ENCODE measurements at regions not wholly inside any gene's neighbourhood (a gene's known extent, or its start where the extent isn't known, plus 50 kb on each side); places are given as distances from the start of the nearest gene placed in this dataset.

DNA sequence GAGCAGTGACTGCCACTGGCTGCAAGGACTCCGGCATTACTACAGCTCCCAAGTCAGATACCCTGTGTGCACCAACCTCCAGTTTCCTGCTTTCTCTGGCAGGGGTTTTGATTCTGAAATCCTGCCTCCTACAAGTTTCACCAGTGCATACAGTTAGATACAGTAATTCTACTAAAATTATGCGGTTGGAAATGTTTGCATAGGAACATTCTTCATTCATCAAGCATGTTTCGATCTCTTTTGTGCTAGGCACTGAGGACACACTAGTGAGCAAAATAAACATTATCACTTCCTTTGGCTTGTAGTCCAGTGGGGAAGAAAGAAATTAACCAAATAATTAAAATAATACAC, 152.2 kb downstream of the TMEM167A start:
- H3K36me3 ChIP-seq (ENCODE audit: control insufficient read depth in 1 of 2, insufficient read depth in 2 of 2, low read length in 2 of 2), result no peaks in the 10 kb centered on the region
- H3K14ac ChIP-seq (ENCODE audit: low read length), result no peak overlapping the region
- WGBS (ENCODE audit: extremely low coverage, insufficient coverage, insufficient read length), result no CpG with 5 or more reads among the region's 3 CpGs
- no peak overlapping the region for H4K12ac ChIP-seq (ENCODE audit: low read depth, low read length)
- H3K79me2 ChIP-seq (ENCODE audit: control insufficient read depth, insufficient read depth, low read length, poor library complexity), result no peaks in the 10 kb centered on the region
- no peak overlapping the region for H3K27ac ChIP-seq (ENCODE audit: low read depth, low read length)
- H3K4me1 ChIP-seq (ENCODE audit: control insufficient read depth in 1 of 2, insufficient read depth in 2 of 2, low read length in 2 of 2), result no peaks in the 10 kb centered on the region
- DNase-seq, result no peak
- H2AFZ ChIP-seq (ENCODE audit: insufficient read depth, low read length, poor library complexity), result no peak overlapping the region
- no peak overlapping the region for H2BK5ac ChIP-seq (ENCODE audit: low read depth, low read length, poor library complexity)
- H3K4me2 ChIP-seq (ENCODE audit: low read length), result no peak overlapping the region
- H2AK5ac ChIP-seq (ENCODE audit: low read length), result no peak overlapping the region
- H3K4me3 ChIP-seq (ENCODE audit: low read depth, low read length), result no peak overlapping the region
- H2BK120ac ChIP-seq (ENCODE audit: insufficient read depth, low read length, poor library complexity), result no peak overlapping the region
- H4K91ac ChIP-seq (ENCODE audit: low read depth, low read length), result no peak overlapping the region
- no peaks in the 10 kb centered on the region for H3K27me3 ChIP-seq (ENCODE audit: insufficient read depth, low read length)
- no peak overlapping the region for H4K8ac ChIP-seq (ENCODE audit: low read depth, low read length)
- H3K9me3 ChIP-seq (ENCODE audit: insufficient read depth, low read depth, low read length), result no peaks in the 10 kb centered on the region
- H3K4ac ChIP-seq (ENCODE audit: low read depth, low read length), result no peak overlapping the region
- no peak overlapping the region for H3K9ac ChIP-seq (ENCODE audit: low read length)
- no peak overlapping the region for H3K23ac ChIP-seq (ENCODE audit: low read length)
- no peaks in the 10 kb centered on the region for H3K79me1 ChIP-seq (ENCODE audit: low read length)
- H2BK12ac ChIP-seq (ENCODE audit: low read length), result no peak overlapping the region
- H3K18ac ChIP-seq (ENCODE audit: low read length), result no peak overlapping the region

DNA sequence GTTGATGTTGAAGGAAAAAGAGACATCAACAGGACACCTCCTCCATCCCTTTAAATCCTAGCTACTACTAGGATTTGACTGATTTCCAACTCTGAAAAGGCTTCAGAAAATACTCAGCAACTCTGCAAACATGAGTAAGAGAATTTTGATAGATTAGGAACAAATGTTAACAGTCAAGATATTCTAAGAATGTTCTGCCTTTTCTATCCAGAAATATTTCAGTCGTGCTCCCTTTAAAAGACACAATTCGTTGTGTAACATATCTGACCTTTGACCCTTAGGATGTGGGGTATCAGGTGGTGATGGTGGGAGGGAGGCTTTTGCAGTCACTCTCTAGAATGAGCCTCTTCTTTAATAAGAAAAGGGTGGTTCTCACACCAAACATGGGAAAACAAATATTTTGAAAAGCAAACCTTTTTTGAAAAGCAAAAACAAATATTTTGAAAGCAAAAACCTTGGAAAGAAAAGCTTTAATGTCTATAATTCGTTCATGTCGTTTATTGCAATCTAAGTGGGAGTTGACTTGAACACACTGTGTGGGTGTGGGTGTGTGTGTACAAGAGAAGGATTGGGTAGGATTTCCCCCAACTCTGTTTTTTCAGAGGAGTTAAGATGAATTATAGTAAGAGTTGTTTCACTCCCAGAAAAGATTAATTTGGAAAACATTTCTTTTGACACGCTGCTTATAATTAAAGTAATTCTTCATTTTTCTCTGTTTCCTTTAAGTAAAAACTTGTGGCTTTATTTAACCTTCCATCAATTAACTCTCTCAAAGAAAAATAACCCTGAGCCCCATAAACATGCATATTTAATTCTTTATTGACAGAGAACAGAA, 152.8 kb downstream of the TMEM167A start:
- H3K27ac ChIP-seq (ENCODE audit: low read depth, low read length), result no peak overlapping the region
- H3K4me3 ChIP-seq (ENCODE audit: low read depth, low read length), result no peak overlapping the region
- no peak overlapping the region for H2BK12ac ChIP-seq (ENCODE audit: low read length)
- no peaks in the 10 kb centered on the region for H3K27me3 ChIP-seq (ENCODE audit: insufficient read depth, low read length)
- H2BK5ac ChIP-seq (ENCODE audit: low read depth, low read length, poor library complexity), result no peak overlapping the region
- no peak overlapping the region for H3K14ac ChIP-seq (ENCODE audit: low read length)
- H4K8ac ChIP-seq (ENCODE audit: low read depth, low read length), result no peak overlapping the region
- no peak overlapping the region for H3K9ac ChIP-seq (ENCODE audit: low read length)
- H3K4me1 ChIP-seq (ENCODE audit: control insufficient read depth in 1 of 2, insufficient read depth in 2 of 2, low read length in 2 of 2), result no peaks in the 10 kb centered on the region
- H3K18ac ChIP-seq (ENCODE audit: low read length), result no peak overlapping the region
- DNase-seq, result no peak
- no peak overlapping the region for H4K12ac ChIP-seq (ENCODE audit: low read depth, low read length)
- no peak overlapping the region for H3K4me2 ChIP-seq (ENCODE audit: low read length)
- H3K79me2 ChIP-seq (ENCODE audit: control insufficient read depth, insufficient read depth, low read length, poor library complexity), result no peaks in the 10 kb centered on the region
- no peaks in the 10 kb centered on the region for H3K9me3 ChIP-seq (ENCODE audit: insufficient read depth, low read depth, low read length)
- H2AFZ ChIP-seq (ENCODE audit: insufficient read depth, low read length, poor library complexity), result no peak overlapping the region
- WGBS (ENCODE audit: extremely low coverage, insufficient coverage, insufficient read length), result no CpG with 5 or more reads among the region's 5 CpGs
- no peak overlapping the region for H2AK5ac ChIP-seq (ENCODE audit: low read length)
- no peak overlapping the region for H4K91ac ChIP-seq (ENCODE audit: low read depth, low read length)
- H3K4ac ChIP-seq (ENCODE audit: low read depth, low read length), result no peak overlapping the region
- H2BK120ac ChIP-seq (ENCODE audit: insufficient read depth, low read length, poor library complexity), result no peak overlapping the region
- no peaks in the 10 kb centered on the region for H3K36me3 ChIP-seq (ENCODE audit: control insufficient read depth in 1 of 2, insufficient read depth in 2 of 2, low read length in 2 of 2)
- H3K23ac ChIP-seq (ENCODE audit: low read length), result no peak overlapping the region
- no peaks in the 10 kb centered on the region for H3K79me1 ChIP-seq (ENCODE audit: low read length)

DNA sequence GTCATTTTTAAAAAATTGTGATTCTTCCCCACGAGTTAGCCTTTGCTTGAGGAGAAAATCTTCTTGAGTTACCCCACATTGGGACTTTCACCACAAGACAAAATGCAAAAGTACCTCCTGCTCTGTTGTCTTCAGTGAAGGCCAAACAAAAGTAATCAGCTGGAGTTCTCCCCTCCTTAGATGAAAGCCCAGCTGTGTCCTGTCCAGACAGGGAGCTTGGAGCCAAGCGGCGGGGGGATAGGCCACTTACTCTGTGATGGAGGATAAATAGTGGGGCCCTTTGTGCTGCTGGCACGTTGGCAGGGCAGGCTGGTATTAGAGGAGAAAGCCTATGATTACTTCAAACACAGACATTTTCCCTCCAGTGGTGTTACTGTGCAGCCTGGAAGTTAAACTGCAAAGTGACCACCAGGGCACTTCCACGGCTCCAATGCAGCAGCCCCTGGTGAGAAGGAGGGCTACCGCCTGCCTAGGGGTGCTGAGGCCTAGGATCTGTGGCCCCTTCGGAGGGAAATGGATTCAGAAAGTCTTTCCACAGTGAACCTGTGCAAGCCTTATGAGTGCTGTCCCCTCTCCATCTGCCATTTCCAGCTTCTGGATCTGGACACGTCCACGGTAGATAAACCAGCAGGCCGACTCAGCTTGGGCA, 155.0 kb downstream of the TMEM167A start:
- Histone ChIP-seq H2AFZ (ENCODE audit: insufficient read depth, low read length, poor library complexity) (no peak overlapping the region), H4K91ac (ENCODE audit: low read depth, low read length) (no peak overlapping the region), H3K4me3 (ENCODE audit: low read depth, low read length) (no peak overlapping the region), H3K79me1 (ENCODE audit: low read length) (no peaks in the 10 kb centered on the region), H2BK120ac (ENCODE audit: insufficient read depth, low read length, poor library complexity) (no peak overlapping the region), H2BK5ac (ENCODE audit: low read depth, low read length, poor library complexity) (no peak overlapping the region), H3K79me2 (ENCODE audit: control insufficient read depth, insufficient read depth, low read length, poor library complexity) (no peaks in the 10 kb centered on the region), H2BK12ac (ENCODE audit: low read length) (no peak overlapping the region), H3K36me3 (ENCODE audit: control insufficient read depth in 1 of 2, insufficient read depth in 2 of 2, low read length in 2 of 2) (no peaks in the 10 kb centered on the region), H3K27me3 (ENCODE audit: insufficient read depth, low read length) (no peaks in the 10 kb centered on the region), H2AK5ac (ENCODE audit: low read length) (no peak overlapping the region), H3K4me2 (ENCODE audit: low read length) (no peak overlapping the region), H3K18ac (ENCODE audit: low read length) (no peak overlapping the region), H3K9me3 (ENCODE audit: insufficient read depth, low read depth, low read length) (no peaks in the 10 kb centered on the region), H4K8ac (ENCODE audit: low read depth, low read length) (no peak overlapping the region), H3K9ac (ENCODE audit: low read length) (no peak overlapping the region), H3K27ac (ENCODE audit: low read depth, low read length) (no peak overlapping the region), H3K4me1 (ENCODE audit: control insufficient read depth in 1 of 2, insufficient read depth in 2 of 2, low read length in 2 of 2) (no peaks in the 10 kb centered on the region), H3K14ac (ENCODE audit: low read length) (no peak overlapping the region), H3K4ac (ENCODE audit: low read depth, low read length) (no peak overlapping the region), H3K23ac (ENCODE audit: low read length) (no peak overlapping the region), H4K12ac (ENCODE audit: low read depth, low read length) (no peak overlapping the region)
- DNase-seq, result no peak
- no CpG with 5 or more reads among the region's 10 CpGs for WGBS (ENCODE audit: extremely low coverage, insufficient coverage, insufficient read length)

DNA sequence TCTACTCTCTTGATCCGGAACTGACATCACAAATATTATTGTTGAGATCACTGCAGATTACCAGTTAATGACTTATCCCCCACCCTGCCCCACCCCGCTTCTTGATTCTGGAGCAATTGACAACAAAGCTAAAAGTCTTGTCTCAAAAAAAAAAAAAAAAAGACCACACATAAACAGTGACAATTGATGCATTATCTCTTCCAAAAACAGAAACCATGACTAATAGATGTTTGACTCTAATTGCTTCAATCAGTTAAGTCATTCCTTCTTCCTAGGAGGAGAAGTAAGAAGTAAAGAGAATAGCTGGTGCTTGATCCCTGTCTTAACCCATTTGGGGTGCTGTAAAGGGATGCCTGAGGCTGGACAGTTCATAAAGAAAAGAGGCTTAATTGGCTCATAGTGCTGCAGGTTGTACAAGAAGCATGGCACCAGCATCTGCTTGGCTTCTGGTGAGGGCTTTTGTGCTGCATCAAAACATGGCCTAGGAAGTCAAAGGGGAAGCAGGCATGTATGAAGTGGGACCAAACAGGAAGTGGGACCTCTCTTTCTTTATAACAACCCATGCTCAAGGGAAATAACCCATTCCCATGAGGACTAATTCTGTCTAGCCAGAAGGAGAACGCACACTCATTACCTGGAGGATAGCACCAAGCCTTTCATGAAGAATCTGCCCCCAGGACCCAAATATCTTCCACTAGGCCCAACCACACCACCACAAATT, 158.7 kb downstream of the TMEM167A start:
- Histone ChIP-seq H4K8ac (ENCODE audit: low read depth, low read length) (no peak overlapping the region), H3K23ac (ENCODE audit: low read length) (no peak overlapping the region), H3K4me2 (ENCODE audit: low read length) (no peak overlapping the region), H3K9me3 (ENCODE audit: insufficient read depth, low read depth, low read length) (no peaks in the 10 kb centered on the region), H3K9ac (ENCODE audit: low read length) (no peak overlapping the region), H3K4me3 (ENCODE audit: low read depth, low read length) (no peak overlapping the region), H3K18ac (ENCODE audit: low read length) (no peak overlapping the region), H2BK12ac (ENCODE audit: low read length) (no peak overlapping the region), H3K79me2 (ENCODE audit: control insufficient read depth, insufficient read depth, low read length, poor library complexity) (no peaks in the 10 kb centered on the region), H4K12ac (ENCODE audit: low read depth, low read length) (no peak overlapping the region), H3K79me1 (ENCODE audit: low read length) (no peaks in the 10 kb centered on the region), H2BK5ac (ENCODE audit: low read depth, low read length, poor library complexity) (no peak overlapping the region), H4K91ac (ENCODE audit: low read depth, low read length) (no peak overlapping the region), H2AFZ (ENCODE audit: insufficient read depth, low read length, poor library complexity) (no peak overlapping the region), H3K27me3 (ENCODE audit: insufficient read depth, low read length) (no peaks in the 10 kb centered on the region), H3K4me1 (ENCODE audit: control insufficient read depth in 1 of 2, insufficient read depth in 2 of 2, low read length in 2 of 2) (no peaks in the 10 kb centered on the region), H3K36me3 (ENCODE audit: control insufficient read depth in 1 of 2, insufficient read depth in 2 of 2, low read length in 2 of 2) (no peaks in the 10 kb centered on the region), H3K4ac (ENCODE audit: low read depth, low read length) (no peak overlapping the region), H3K27ac (ENCODE audit: low read depth, low read length) (no peak overlapping the region), H2BK120ac (ENCODE audit: insufficient read depth, low read length, poor library complexity) (no peak overlapping the region), H3K14ac (ENCODE audit: low read length) (no peak overlapping the region), H2AK5ac (ENCODE audit: low read length) (no peak overlapping the region)
- no peak for DNase-seq
- no CpG with 5 or more reads among the region's 3 CpGs for WGBS (ENCODE audit: extremely low coverage, insufficient coverage, insufficient read length)

Measured in trophoblast cell (in vitro differentiated cells and primary cell).